HL-60 (cell line): ENCODE measurements at regions not wholly inside any gene's neighbourhood (a gene's known extent, or its start where the extent isn't known, plus 50 kb on each side); places are given as distances from the start of the nearest gene placed in this dataset.

Experiments
- DNase-seq, 2 experiments: peaks; one replicate each; pipeline ENCODE4 v3.0.0-alpha.2; 2010 to 2020; ENCODE audit warnings: low read depth in 1 of 2, low spot score in 1 of 2
- H3K27ac ChIP-seq: fragments of 250-450 bp; sonication (Bioruptor Pico); replicated peaks from 2 replicates; pipeline ENCODE4 v1.5.1; 2020; ENCODE audit warnings: mild to moderate bottlenecking, moderate library complexity
- H3K27me3 ChIP-seq: fragments of 250-450 bp; sonication (Bioruptor Pico); 2 replicates; pipeline ENCODE4 v1.5.1; 2021; ENCODE audit warnings: mild to moderate bottlenecking, moderate library complexity; ENCODE audit not compliant: insufficient read depth, poor library complexity, severe bottlenecking
- H3K4me3 ChIP-seq: replicated peaks from 2 replicates; pipeline ENCODE4 v1.5.1; 2011; ENCODE audit warnings: mild to moderate bottlenecking, control low read depth, low read length; ENCODE audit not compliant: insufficient read depth
- GABPA ChIP-seq: IDR thresholded peaks from 2 replicates; pipeline ENCODE4 v1.6.1; 2012; ENCODE audit warnings: low read depth
- POLR2AphosphoS5 ChIP-seq: IDR thresholded peaks from 2 replicates; pipeline ENCODE4 v1.6.1; 2012; ENCODE audit warnings: low read depth
- SPI1 ChIP-seq: IDR thresholded peaks from 2 replicates; pipeline ENCODE4 v1.6.1; 2012; ENCODE audit warnings: low read depth, mild to moderate bottlenecking, borderline replicate concordance
- TF ChIP-seq, protein P1 (sequence below): IDR thresholded peaks from one replicate; pipeline ENCODE4 v1.5.1; 2011; ENCODE audit warnings: low read length, control low read depth, inconsistent platforms; ENCODE audit not compliant: insufficient read depth
- TF ChIP-seq, protein P2 (sequence below): IDR thresholded peaks from 2 replicates; pipeline ENCODE4 v1.6.1; 2012; ENCODE audit warnings: low read depth; ENCODE audit not compliant: insufficient replicate concordance

DNA sequence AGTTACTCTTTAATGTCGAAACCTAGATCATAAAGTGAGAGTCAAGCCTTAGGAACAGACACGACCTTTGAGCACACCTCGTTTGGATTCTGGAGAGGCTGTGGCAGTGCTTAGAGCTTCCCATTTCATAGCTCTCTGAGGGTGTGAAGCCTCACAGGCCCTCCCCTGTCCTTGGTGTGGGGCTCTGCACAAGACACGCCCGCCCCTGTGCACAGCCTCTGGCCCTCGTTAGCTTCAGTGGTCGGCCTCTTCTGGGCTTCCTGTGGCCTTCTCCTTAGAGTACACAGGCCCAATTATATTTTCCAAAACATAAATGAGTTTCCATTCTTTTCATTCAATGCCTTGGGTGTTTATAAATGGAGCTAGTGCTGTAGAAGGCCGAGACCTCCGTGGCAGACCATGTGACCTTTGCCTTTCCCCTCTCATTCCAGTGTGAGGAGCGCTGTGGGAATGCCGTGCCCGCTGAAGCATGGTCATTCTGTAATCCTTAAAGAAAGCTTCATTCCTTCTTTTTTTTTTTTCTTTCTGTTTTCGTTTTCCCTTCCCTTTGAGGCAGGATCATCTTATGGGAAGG lies 208.6 kb downstream of the DCDC2C start:
- Histone ChIP-seq H3K27ac (no peak overlapping the region), H3K4me3 (no peak overlapping the region), H3K27me3 (no peaks in the 10 kb centered on the region)
- DNase-seq = no peak
- TF ChIP-seq, protein P1, sequence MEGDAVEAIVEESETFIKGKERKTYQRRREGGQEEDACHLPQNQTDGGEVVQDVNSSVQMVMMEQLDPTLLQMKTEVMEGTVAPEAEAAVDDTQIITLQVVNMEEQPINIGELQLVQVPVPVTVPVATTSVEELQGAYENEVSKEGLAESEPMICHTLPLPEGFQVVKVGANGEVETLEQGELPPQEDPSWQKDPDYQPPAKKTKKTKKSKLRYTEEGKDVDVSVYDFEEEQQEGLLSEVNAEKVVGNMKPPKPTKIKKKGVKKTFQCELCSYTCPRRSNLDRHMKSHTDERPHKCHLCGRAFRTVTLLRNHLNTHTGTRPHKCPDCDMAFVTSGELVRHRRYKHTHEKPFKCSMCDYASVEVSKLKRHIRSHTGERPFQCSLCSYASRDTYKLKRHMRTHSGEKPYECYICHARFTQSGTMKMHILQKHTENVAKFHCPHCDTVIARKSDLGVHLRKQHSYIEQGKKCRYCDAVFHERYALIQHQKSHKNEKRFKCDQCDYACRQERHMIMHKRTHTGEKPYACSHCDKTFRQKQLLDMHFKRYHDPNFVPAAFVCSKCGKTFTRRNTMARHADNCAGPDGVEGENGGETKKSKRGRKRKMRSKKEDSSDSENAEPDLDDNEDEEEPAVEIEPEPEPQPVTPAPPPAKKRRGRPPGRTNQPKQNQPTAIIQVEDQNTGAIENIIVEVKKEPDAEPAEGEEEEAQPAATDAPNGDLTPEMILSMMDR = no peak
- TF ChIP-seq POLR2AphosphoS5 = no peak
- TF ChIP-seq GABPA = no peak
- TF ChIP-seq, protein P2, sequence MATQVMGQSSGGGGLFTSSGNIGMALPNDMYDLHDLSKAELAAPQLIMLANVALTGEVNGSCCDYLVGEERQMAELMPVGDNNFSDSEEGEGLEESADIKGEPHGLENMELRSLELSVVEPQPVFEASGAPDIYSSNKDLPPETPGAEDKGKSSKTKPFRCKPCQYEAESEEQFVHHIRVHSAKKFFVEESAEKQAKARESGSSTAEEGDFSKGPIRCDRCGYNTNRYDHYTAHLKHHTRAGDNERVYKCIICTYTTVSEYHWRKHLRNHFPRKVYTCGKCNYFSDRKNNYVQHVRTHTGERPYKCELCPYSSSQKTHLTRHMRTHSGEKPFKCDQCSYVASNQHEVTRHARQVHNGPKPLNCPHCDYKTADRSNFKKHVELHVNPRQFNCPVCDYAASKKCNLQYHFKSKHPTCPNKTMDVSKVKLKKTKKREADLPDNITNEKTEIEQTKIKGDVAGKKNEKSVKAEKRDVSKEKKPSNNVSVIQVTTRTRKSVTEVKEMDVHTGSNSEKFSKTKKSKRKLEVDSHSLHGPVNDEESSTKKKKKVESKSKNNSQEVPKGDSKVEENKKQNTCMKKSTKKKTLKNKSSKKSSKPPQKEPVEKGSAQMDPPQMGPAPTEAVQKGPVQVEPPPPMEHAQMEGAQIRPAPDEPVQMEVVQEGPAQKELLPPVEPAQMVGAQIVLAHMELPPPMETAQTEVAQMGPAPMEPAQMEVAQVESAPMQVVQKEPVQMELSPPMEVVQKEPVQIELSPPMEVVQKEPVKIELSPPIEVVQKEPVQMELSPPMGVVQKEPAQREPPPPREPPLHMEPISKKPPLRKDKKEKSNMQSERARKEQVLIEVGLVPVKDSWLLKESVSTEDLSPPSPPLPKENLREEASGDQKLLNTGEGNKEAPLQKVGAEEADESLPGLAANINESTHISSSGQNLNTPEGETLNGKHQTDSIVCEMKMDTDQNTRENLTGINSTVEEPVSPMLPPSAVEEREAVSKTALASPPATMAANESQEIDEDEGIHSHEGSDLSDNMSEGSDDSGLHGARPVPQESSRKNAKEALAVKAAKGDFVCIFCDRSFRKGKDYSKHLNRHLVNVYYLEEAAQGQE = no peak

DNA sequence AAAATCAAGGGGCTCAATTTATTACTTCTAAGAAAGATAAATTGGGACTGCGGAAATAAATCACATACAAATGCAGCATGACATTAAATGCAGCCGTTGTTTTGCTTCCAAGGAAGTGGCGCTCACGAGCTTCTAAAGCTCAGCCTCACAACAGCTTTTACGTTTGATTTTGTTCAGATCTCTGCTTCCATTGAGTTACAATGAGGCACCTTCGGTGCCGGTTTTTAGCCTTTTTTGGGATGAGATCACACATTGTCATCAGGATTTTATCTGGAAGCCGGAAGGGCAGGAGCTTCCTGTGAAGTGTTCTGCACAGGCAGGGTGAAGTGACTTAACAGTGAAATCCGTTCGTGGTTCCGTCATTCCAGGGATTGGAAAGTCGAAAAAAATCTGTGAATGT lies 209.8 kb downstream of the DCDC2C start:
- no peak overlapping the region for H3K27ac ChIP-seq
- no peak overlapping the region for H3K4me3 ChIP-seq
- TF ChIP-seq SPI1 = no peak
- no peak for DNase-seq
- H3K27me3 ChIP-seq = no peaks in the 10 kb centered on the region

DNA sequence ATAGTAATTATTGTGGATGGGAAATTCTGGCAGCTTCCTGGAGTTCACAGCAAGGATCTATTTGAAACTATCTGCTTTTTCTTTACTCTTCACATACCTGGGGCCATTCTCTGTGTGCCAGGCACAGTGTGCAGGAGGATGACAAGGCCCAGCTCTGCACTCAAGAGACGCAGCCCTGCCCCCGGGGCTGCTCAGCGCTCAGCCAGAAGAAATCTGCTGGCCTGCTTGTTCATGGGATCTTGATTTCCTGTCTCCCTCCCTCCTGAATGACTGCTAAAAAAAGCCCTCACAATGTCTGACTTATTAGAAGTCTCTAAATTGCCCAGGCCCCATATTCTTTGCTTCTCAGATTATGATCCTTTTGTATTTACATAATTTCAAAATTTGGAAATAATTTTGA lies 210.9 kb downstream of the DCDC2C start:
- TF ChIP-seq, protein P2 = no peak
- TF ChIP-seq, protein P1 = no peak
- no peak for TF ChIP-seq SPI1
- no peak for TF ChIP-seq GABPA
- TF ChIP-seq POLR2AphosphoS5 = no peak
- no peak for DNase-seq
- Histone ChIP-seq H3K27me3 (no peaks in the 10 kb centered on the region), H3K4me3 (no peak overlapping the region), H3K27ac (no peak overlapping the region)

DNA sequence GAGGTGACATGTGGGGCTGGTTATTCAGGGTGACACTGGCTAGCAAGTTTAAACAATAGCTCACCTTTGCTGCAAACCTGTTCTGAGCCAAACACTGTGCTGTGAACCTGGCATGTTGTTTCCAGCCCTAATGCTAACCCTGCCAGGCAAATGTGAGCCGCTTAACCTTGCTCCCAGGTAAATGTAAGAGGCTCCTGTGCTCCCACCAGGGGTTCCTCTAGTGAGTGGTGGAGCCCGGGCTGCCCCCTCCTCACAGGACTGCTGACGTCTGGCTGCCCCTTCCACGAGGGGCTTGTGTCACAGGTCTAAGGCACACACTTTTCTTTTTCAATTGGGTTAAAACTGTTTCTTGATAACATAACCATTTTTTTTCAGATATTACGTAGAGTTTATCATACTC lies 223.7 kb downstream of the DCDC2C start:
- TF ChIP-seq, protein P2 = no peak
- TF ChIP-seq SPI1 (no peak), GABPA (no peak), POLR2AphosphoS5 (no peak)
- TF ChIP-seq, protein P1 = no peak
- Histone ChIP-seq H3K27ac (no peak overlapping the region), H3K27me3 (no peaks in the 10 kb centered on the region), H3K4me3 (no peak overlapping the region)
- DNase-seq = no peak
